GM12874 (cell line): ENCODE measurements at regions not wholly inside any gene's neighbourhood (a gene's known extent, or its start where the extent isn't known, plus 50 kb on each side); places are given as distances from the start of the nearest gene placed in this dataset.

Experiments
- TF ChIP-seq, protein P1 (sequence below): IDR thresholded peaks from 2 replicates; pipeline ENCODE4 v1.5.1; 2011; ENCODE audit warnings: low read depth, mild to moderate bottlenecking, control low read depth, low read length, moderate library complexity; ENCODE audit not compliant: insufficient read depth

DNA sequence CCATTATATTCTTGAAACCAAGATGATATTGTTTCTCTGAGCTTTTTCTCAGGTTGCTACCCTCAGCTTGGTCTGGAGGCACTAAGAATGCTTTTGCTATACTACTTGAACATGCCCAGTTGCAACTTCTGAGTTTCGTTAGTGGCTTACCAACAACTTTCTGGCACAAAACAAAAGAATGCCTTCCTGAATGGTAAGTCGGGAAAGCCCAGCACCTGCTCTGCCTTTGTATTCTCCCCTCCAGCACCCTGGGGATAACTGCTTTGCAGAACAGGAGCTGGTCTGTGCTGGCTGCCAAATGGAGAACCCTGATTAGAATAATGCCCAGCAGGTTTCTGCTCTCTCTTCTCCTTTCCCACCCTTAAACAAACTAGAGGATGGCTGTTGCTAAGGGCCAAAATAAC is 149.3 kb downstream of the TGFB2 start:
- TF ChIP-seq, protein P1, sequence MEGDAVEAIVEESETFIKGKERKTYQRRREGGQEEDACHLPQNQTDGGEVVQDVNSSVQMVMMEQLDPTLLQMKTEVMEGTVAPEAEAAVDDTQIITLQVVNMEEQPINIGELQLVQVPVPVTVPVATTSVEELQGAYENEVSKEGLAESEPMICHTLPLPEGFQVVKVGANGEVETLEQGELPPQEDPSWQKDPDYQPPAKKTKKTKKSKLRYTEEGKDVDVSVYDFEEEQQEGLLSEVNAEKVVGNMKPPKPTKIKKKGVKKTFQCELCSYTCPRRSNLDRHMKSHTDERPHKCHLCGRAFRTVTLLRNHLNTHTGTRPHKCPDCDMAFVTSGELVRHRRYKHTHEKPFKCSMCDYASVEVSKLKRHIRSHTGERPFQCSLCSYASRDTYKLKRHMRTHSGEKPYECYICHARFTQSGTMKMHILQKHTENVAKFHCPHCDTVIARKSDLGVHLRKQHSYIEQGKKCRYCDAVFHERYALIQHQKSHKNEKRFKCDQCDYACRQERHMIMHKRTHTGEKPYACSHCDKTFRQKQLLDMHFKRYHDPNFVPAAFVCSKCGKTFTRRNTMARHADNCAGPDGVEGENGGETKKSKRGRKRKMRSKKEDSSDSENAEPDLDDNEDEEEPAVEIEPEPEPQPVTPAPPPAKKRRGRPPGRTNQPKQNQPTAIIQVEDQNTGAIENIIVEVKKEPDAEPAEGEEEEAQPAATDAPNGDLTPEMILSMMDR = no peak

DNA sequence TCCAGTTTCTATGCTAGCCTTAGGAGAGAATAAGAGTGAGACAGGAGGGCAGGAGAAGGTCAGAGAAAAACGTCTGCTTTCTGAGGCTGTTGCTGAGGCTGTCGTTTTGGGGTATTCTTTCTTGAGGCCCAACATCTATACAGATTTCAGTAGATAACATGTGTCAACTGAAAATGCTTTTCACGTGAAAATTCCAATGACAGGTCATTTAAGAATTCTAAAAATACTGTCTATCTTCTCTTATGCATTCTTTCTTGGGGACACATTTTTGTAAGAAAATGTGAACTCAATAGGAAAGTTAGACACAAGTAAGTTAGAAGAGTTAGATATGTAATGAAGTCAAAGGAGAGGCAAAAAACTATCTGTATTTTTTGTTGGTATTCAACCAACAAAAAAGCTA is 150.8 kb downstream of the TGFB2 start:
- TF ChIP-seq, protein P1 = no peak

DNA sequence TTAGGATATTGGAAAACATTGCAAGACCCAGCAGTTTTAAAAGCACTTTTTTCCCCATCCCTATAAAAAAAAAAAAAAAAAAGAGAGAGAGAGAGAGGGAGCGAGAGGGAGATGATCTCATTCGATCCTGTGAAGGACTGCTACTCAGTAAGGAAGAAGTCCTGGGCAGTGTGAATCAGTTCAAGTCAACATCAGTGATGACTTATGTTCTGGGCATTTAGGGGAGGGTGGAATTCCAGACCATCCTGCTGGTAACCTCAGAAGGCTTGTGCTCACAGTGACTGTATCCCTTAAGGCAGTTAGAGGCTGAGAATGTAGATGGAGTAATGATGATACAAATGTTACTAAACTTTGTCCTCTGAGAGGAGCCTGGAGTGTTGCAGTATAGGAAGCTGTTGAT is 151.4 kb downstream of the TGFB2 start:
- TF ChIP-seq, protein P1 = no peak

DNA sequence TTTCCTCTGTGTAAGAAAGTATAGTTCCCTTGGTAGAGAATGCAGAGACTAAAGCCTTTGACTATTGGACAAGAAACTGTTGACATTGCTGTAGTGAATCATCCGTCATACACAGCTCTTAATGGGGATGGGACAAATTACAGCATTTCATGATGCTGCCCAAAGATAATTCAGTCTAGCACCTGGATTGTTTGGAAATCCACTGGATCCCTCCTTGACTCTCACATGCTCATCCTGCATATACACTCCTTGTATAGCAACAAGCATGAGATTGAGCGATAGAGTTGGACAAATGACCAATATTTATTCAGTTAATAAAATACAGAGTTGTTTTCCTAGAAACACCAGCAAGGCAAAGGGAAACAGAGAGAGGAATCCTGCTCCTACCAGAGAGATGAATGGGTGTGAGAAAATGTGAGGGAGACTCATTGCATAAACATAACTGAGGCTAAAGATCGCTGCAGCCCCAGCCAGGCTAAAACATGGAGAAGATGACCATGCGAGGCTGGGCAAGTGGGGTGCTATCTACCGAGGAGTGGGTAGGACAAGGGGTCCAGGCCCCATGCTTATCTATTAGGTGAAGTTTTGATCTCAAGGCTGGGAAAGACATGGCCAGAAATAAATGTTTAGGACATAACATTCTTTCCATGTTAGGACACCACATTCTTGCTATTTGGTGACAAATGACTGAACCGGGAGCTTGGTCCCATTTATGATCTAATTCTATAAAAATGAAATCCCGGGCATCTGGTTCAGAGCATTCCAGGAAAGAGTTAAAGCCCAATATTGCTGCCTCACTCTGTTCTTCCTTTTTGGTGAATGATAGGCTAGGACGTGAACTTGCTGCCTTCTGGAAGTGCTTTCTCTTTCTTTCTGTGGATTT is 153.2 kb downstream of the TGFB2 start:
- TF ChIP-seq, protein P1 = no peak

DNA sequence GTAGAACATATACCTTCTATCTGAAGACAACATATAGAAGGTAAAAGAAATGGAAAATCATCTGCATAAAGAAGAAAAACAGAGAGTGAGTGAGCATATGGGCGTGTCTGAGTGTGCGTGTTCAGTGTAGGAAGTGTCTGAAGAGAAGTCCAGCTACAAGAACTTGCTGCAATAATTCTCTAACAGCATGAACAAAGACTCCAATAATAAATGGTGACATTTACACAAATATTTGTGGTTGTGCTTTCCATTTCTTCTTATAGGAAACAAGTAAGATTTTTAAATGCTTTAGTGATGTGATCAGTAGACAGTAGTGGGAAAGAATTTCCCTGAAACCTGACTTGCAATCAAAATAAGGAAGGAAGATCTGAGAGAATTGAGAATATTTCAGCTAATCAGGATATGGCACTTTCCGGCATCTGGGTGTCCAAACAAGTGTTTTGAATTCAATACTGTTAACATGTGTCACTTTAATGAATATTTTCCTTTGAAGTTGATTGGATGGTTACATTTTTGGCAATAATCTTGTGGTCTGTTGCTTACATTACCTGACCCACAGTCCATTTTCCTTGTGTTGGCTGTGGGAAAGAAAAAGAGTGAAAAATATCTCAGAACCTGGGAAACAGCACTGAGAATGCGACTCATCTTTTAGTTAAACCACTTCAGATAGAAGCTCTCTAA is 154.0 kb downstream of the TGFB2 start:
- TF ChIP-seq, protein P1 = no peak

DNA sequence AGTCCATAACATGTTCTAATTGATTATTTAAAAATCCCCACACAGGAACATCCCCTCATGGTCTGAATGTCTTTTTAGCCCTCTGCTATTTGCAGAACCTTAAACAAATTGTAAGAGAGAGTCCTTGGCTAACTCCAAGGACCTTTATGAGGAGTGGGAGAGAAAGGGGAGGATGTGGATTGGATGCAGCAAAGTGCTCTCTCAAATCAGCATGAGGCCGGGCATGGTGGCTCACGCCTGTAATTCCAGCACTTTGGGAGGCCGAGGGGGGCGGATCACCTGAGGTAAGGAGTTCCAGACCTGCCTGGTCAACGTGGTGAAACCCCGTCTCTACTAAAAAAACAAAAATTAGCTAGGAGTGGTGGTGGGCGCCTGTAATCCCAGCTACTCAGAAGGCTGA is 154.8 kb downstream of the TGFB2 start:
- TF ChIP-seq, protein P1 = no peak

DNA sequence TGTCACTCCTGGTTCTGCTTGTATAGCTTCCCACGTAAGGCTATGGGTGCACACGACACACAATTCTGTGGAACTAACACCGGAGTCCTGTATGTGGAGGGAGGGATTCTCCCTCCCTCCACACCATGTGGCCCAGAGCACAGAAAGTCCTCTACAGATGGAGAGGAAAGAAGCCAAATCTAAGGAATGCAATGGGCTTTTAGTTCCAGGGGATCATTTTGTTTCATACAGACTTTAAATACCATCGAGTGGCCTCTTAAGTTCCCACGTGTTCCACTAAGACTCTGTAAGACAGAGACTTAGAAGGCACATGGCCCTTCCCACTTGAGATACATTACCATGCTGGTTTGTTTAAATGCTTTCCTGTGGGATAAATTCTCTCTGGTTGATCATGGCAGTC is 156.0 kb downstream of the TGFB2 start:
- TF ChIP-seq, protein P1 = no peak
